ENCODE measurements at regions not wholly inside any gene's neighbourhood (a gene's known extent, or its start where the extent isn't known, plus 50 kb on each side); places are given as distances from the start of the nearest gene placed in this dataset.

DNA sequence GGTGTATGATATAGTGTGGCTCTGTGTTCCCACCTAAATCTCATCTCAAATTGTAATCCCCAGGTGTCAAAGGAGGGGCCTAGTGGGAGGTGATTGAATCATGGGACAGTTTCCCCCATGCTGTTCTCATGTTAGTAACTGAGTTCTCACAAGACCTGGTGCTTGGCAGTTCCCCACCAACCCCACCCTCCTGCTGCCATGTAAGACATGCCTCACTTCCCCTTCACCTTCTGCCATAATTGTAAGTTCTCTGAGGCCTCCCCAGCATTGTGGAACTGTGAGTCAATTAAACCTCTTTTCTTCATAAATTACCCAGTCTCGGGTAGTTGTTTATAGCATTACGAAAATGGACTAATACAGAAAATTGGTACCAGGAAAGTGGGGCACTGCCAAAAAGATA lies 1705.3 kb downstream of the NCAM2 start:
- no peak for DNase-seq
- no peaks in the 10 kb centered on the region for H3K4me1 ChIP-seq
- no peaks in the 10 kb centered on the region for H3K9me3 ChIP-seq
- H3K36me3 ChIP-seq = no peaks in the 10 kb centered on the region
- no peaks in the 10 kb centered on the region for H3K27me3 ChIP-seq
- 60 to 72% methylated on average over 2 of the region's 2 CpGs for WGBS, 2 donors
- intact Hi-C loops (cut with DNase I) = no loop called here
- no peak overlapping the region for H3K4me3 ChIP-seq
- H3K27ac ChIP-seq = no peak overlapping the region
- TF ChIP-seq, protein P1, sequence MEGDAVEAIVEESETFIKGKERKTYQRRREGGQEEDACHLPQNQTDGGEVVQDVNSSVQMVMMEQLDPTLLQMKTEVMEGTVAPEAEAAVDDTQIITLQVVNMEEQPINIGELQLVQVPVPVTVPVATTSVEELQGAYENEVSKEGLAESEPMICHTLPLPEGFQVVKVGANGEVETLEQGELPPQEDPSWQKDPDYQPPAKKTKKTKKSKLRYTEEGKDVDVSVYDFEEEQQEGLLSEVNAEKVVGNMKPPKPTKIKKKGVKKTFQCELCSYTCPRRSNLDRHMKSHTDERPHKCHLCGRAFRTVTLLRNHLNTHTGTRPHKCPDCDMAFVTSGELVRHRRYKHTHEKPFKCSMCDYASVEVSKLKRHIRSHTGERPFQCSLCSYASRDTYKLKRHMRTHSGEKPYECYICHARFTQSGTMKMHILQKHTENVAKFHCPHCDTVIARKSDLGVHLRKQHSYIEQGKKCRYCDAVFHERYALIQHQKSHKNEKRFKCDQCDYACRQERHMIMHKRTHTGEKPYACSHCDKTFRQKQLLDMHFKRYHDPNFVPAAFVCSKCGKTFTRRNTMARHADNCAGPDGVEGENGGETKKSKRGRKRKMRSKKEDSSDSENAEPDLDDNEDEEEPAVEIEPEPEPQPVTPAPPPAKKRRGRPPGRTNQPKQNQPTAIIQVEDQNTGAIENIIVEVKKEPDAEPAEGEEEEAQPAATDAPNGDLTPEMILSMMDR (IDR thresholded peaks at IDR 0.05) = no peak
- TF ChIP-seq POLR2A (IDR thresholded peaks at IDR 0.05) = no peak

DNA sequence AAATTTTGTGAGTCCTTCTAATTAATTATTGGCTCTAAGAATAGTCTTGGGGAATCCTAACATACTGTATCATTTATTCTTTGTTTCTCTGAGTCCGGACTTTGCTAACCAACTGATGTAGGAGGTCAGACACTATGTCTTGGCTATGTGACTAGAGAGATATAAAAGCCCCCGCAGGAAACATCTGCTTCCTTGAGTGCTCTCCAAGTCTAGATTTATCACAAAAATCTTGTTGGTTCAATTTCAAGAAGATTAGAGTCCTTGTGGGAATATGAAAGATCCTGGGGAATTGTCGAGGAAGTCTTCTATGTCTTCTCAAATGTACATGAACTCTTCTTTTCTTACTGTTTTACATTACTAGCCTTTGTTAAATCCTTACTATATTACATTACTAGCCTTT lies 1712.5 kb downstream of the NCAM2 start:
- no peak overlapping the region for H3K27ac ChIP-seq
- H3K4me3 ChIP-seq = no peak overlapping the region
- intact Hi-C loops (cut with DNase I) = no loop called here
- H3K27me3 ChIP-seq = no peaks in the 10 kb centered on the region
- TF ChIP-seq, protein P1 (IDR thresholded peaks at IDR 0.05) = no peak
- no peak for TF ChIP-seq POLR2A (IDR thresholded peaks at IDR 0.05)
- 19 to 41% methylated on average over 3 of the region's 3 CpGs for WGBS, 2 donors
- H3K36me3 ChIP-seq = no peaks in the 10 kb centered on the region
- H3K9me3 ChIP-seq = peaks cover 0 to 19% (median 6%) of the 10 kb centered on the region in 3 donors
- H3K4me1 ChIP-seq = no peaks in the 10 kb centered on the region
- no peak for DNase-seq

GRCh38 chr21:22711636-22712035 lies 1713.4 kb downstream of the NCAM2 start:
- Histone ChIP-seq H3K4me3 (no peak overlapping the region), H3K27me3 (no peaks in the 10 kb centered on the region), H3K9me3 (peaks cover 0 to 23% (median 6%) of the 10 kb centered on the region in 3 donors), H3K4me1 (no peaks in the 10 kb centered on the region), H3K27ac (no peak overlapping the region), H3K36me3 (no peaks in the 10 kb centered on the region)
- intact Hi-C loops (cut with DNase I) = no loop called here
- TF ChIP-seq, protein P1 (IDR thresholded peaks at IDR 0.05) = no peak
- no peak for TF ChIP-seq POLR2A (IDR thresholded peaks at IDR 0.05)
- no peak for DNase-seq

GRCh38 chr21:22725436-22725835 lies 1727.2 kb downstream of the NCAM2 start:
- H3K27ac ChIP-seq = no peak overlapping the region
- no peak for DNase-seq
- WGBS, 2 donors = 57 to 59% methylated on average over 3 of the region's 3 CpGs
- H3K4me3 ChIP-seq = no peak overlapping the region
- intact Hi-C loops (cut with DNase I) = no loop called here
- H3K27me3 ChIP-seq = no peaks in the 10 kb centered on the region
- no peaks in the 10 kb centered on the region for H3K36me3 ChIP-seq
- TF ChIP-seq, protein P1 (IDR thresholded peaks at IDR 0.05) = no peak
- no peak for TF ChIP-seq POLR2A (IDR thresholded peaks at IDR 0.05)
- peaks cover 0 to 36% (median 8%) of the 10 kb centered on the region in 3 donors for H3K9me3 ChIP-seq
- H3K4me1 ChIP-seq = no peaks in the 10 kb centered on the region

- Histone ChIP-seq H3K27me3 (no peaks in the 10 kb centered on the region), H3K4me3 (no peak overlapping the region), H3K36me3 (no peaks in the 10 kb centered on the region), H3K9me3 (peaks cover 0 to 40% (median 15%) of the 10 kb centered on the region in 3 donors), H3K27ac (no peak overlapping the region), H3K4me1 (no peaks in the 10 kb centered on the region)
- intact Hi-C loops (cut with DNase I) = no loop called here
- no peak for DNase-seq
- TF ChIP-seq POLR2A (IDR thresholded peaks at IDR 0.05) = no peak
- TF ChIP-seq, protein P1 (IDR thresholded peaks at IDR 0.05) = no peak
- 38 to 61% methylated on average over 2 of the region's 2 CpGs for WGBS, 2 donors
Measured at GRCh38 chr21:22728091-22728490, 1729.9 kb downstream of the NCAM2 start.
